Activated CD8-positive, alpha-beta memory T cell treated with anti-CD3 and anti-CD28 coated beads, Interleukin-2, amount 10 ng/mL, durations not matched to agents 7 days and 5 days (primary cell): ENCODE measurements at regions not wholly inside any gene's neighbourhood (a gene's known extent, or its start where the extent isn't known, plus 50 kb on each side); places are given as distances from the start of the nearest gene placed in this dataset.

Source experiments
- ATAC-seq: fragments of 150-1000 bp; cut with Tn5 transposase; one replicate; pipeline ENCODE4 v1.10.0; 2021; ENCODE audit warnings: moderate library complexity
- CTCF ChIA-PET: fragments of 350-600 bp; sonication (Branson Sonifier 250); formaldehyde crosslinking; loops from one replicate; lab custom pipeline; 2021; ENCODE audit warnings: antibody characterized with exemption; lab: Charles Lee
- DNase-seq: peaks from one replicate; pipeline ENCODE4 v3.0.0-alpha.2; 2020
- H3K27ac Mint-ChIP-seq: one replicate; pipeline ENCODE4 v1.8.0; 2021; ENCODE audit warnings: mild to moderate bottlenecking, mixed read lengths
- H3K27me3 Mint-ChIP-seq: one replicate; pipeline ENCODE4 v1.8.0; 2021; ENCODE audit warnings: mixed read lengths
- H3K36me3 Mint-ChIP-seq: one replicate; pipeline ENCODE4 v1.8.0; 2021; ENCODE audit warnings: mild to moderate bottlenecking, mixed read lengths
- H3K4me1 Mint-ChIP-seq: one replicate; pipeline ENCODE4 v1.8.0; 2021; ENCODE audit warnings: mixed read lengths
- H3K4me3 Mint-ChIP-seq: one replicate; pipeline ENCODE4 v1.8.0; 2021; ENCODE audit warnings: mild to moderate bottlenecking, moderate library complexity, mixed read lengths
- H3K9me3 Mint-ChIP-seq: one replicate; pipeline ENCODE4 v1.8.0; 2022; ENCODE audit warnings: low read depth, mixed read lengths

GRCh38 chr6:44046516-44047178 lies 80.6 kb downstream of the MRPL14 start:
- Mint-ChIP-seq H3K4me1 (peaks cover 20% of the 10 kb centered on the region), H3K27ac (no peak overlapping the region), H3K4me3 (no peak overlapping the region), H3K27me3 (no peaks in the 10 kb centered on the region), H3K9me3 (no peaks in the 10 kb centered on the region), H3K36me3 (no peaks in the 10 kb centered on the region)
- DNase-seq (no peak), ATAC-seq (no peak)
- CTCF ChIA-PET, result interaction anchor here (1.2 kb wide), 1 partner anchor 277 kb away, joined by 3 read pairs; no protein-coding TSS in a partner anchor

GRCh38 chr6:44045672-44046015 lies 81.6 kb downstream of the MRPL14 start:
- CTCF ChIA-PET, result no interaction called here
- no peaks in the 10 kb centered on the region for H3K36me3 Mint-ChIP-seq
- no peak for DNase-seq

GRCh38 chr6:44044940-44045671 lies 82.1 kb downstream of the MRPL14 start:
- ATAC-seq, result no peak
- Mint-ChIP-seq H3K9me3 (no peaks in the 10 kb centered on the region), H3K36me3 (no peaks in the 10 kb centered on the region), H3K4me3 (no peak overlapping the region), H3K4me1 (peaks cover 24% of the 10 kb centered on the region), H3K27me3 (no peaks in the 10 kb centered on the region), H3K27ac (no peak overlapping the region)
- no peak for DNase-seq
- CTCF ChIA-PET, result no interaction called here

More at GRCh38 chr6:44045672-44046015, 81.6 kb downstream of the MRPL14 start:
- no peak overlapping the region for H3K4me3 Mint-ChIP-seq
- no peak for ATAC-seq
- H3K4me1 Mint-ChIP-seq, result peaks cover 24% of the 10 kb centered on the region
- H3K27ac Mint-ChIP-seq, result no peak overlapping the region
- H3K9me3 Mint-ChIP-seq, result no peaks in the 10 kb centered on the region
- H3K27me3 Mint-ChIP-seq, result no peaks in the 10 kb centered on the region

GRCh38 chr6:44044154-44044539 lies 83.1 kb downstream of the MRPL14 start:
- Mint-ChIP-seq H3K4me1 (peaks cover 16% of the 10 kb centered on the region), H3K36me3 (no peaks in the 10 kb centered on the region), H3K27me3 (no peaks in the 10 kb centered on the region), H3K27ac (no peak overlapping the region), H3K4me3 (no peak overlapping the region), H3K9me3 (no peaks in the 10 kb centered on the region)
- CTCF ChIA-PET, result no interaction called here
- DNase-seq, result no peak
- no peak for ATAC-seq

GRCh38 chr6:44043479-44044153 lies 83.6 kb downstream of the MRPL14 start:
- peaks cover 11% of the 10 kb centered on the region for H3K4me1 Mint-ChIP-seq
- CTCF ChIA-PET, result interaction anchor here (1.0 kb wide), 1 partner anchor 35 kb away, joined by 3 read pairs; no protein-coding TSS in a partner anchor
- no peak for ATAC-seq
- no peak for DNase-seq
- no peak overlapping the region for H3K27ac Mint-ChIP-seq
- H3K27me3 Mint-ChIP-seq, result no peaks in the 10 kb centered on the region
- H3K9me3 Mint-ChIP-seq, result no peaks in the 10 kb centered on the region
- no peaks in the 10 kb centered on the region for H3K36me3 Mint-ChIP-seq
- H3K4me3 Mint-ChIP-seq, result no peak overlapping the region

GRCh38 chr6:44042989-44043478 lies 84.2 kb downstream of the MRPL14 start:
- CTCF ChIA-PET, result interaction anchor here (1.0 kb wide), 1 partner anchor 36 kb away, joined by 3 read pairs; no protein-coding TSS in a partner anchor
- Mint-ChIP-seq H3K27me3 (peaks cover under 1% of the 10 kb centered on the region), H3K27ac (no peak overlapping the region), H3K36me3 (no peaks in the 10 kb centered on the region), H3K9me3 (no peaks in the 10 kb centered on the region), H3K4me1 (peaks cover 8% of the 10 kb centered on the region), H3K4me3 (no peak overlapping the region)
- no peak for DNase-seq
- ATAC-seq, result no peak

- CTCF ChIA-PET, result interaction anchor here (0.9 to 1.0 kb wide), 2 partner anchors 36 to 37 kb away, joined by 3 to 4 read pairs; no protein-coding TSS in a partner anchor
- peak overlapping the region; percentile 5 for H3K27ac Mint-ChIP-seq
Observed at GRCh38 chr6:44042261-44042988, 84.8 kb downstream of the MRPL14 start.

GRCh38 chr6:44041461-44042260 lies 85.6 kb downstream of the MRPL14 start:
- ATAC-seq, result no peak
- peaks cover 3% of the 10 kb centered on the region for H3K27me3 Mint-ChIP-seq
- H3K4me1 Mint-ChIP-seq, result peaks cover 8% of the 10 kb centered on the region
- no peak overlapping the region for H3K4me3 Mint-ChIP-seq
- no peaks in the 10 kb centered on the region for H3K9me3 Mint-ChIP-seq
- H3K36me3 Mint-ChIP-seq, result no peaks in the 10 kb centered on the region
- CTCF ChIA-PET, result interaction anchor here (0.9 kb wide), 1 partner anchor 37 kb away, joined by 4 read pairs; no protein-coding TSS in a partner anchor
- no peak for DNase-seq
- H3K27ac Mint-ChIP-seq, result no peak overlapping the region

More at GRCh38 chr6:44042261-44042988, 84.8 kb downstream of the MRPL14 start:
- no peak for ATAC-seq
- no peak for DNase-seq
- Mint-ChIP-seq H3K27me3 (peaks cover 3% of the 10 kb centered on the region), H3K9me3 (no peaks in the 10 kb centered on the region), H3K36me3 (no peaks in the 10 kb centered on the region), H3K4me3 (no peak overlapping the region), H3K4me1 (peaks cover 8% of the 10 kb centered on the region)

GRCh38 chr6:44040786-44041185 lies 86.5 kb downstream of the MRPL14 start:
- CTCF ChIA-PET, result no interaction called here
- ATAC-seq, result no peak
- Mint-ChIP-seq H3K9me3 (no peaks in the 10 kb centered on the region), H3K27ac (no peak overlapping the region), H3K27me3 (peaks cover 6% of the 10 kb centered on the region), H3K4me1 (peaks cover 8% of the 10 kb centered on the region), H3K36me3 (no peaks in the 10 kb centered on the region), H3K4me3 (no peak overlapping the region)
- DNase-seq, result no peak

GRCh38 chr6:44039839-44040350 lies 87.4 kb downstream of the MRPL14 start:
- CTCF ChIA-PET, result no interaction called here
- Mint-ChIP-seq H3K4me3 (no peak overlapping the region), H3K36me3 (no peaks in the 10 kb centered on the region), H3K4me1 (peaks cover 10% of the 10 kb centered on the region), H3K9me3 (no peaks in the 10 kb centered on the region), H3K27ac (no peak overlapping the region), H3K27me3 (peaks cover 8% of the 10 kb centered on the region)
- DNase-seq, result no peak
- ATAC-seq, result no peak

- no peak for ATAC-seq
- H3K36me3 Mint-ChIP-seq, result no peaks in the 10 kb centered on the region
- no peak overlapping the region for H3K4me3 Mint-ChIP-seq
- H3K27me3 Mint-ChIP-seq, result peaks cover 10% of the 10 kb centered on the region
- no peak overlapping the region for H3K27ac Mint-ChIP-seq
- CTCF ChIA-PET, result no interaction called here
- peaks cover 13% of the 10 kb centered on the region for H3K4me1 Mint-ChIP-seq
- no peaks in the 10 kb centered on the region for H3K9me3 Mint-ChIP-seq
- no peak for DNase-seq
Observed at GRCh38 chr6:44039191-44039719, 88.0 kb downstream of the MRPL14 start.

- H3K27ac Mint-ChIP-seq, result no peak overlapping the region
- H3K36me3 Mint-ChIP-seq, result no peaks in the 10 kb centered on the region
- H3K4me1 Mint-ChIP-seq, result peaks cover 13% of the 10 kb centered on the region
- DNase-seq (no peak), ATAC-seq (no peak)
- no peaks in the 10 kb centered on the region for H3K9me3 Mint-ChIP-seq
- no peak overlapping the region for H3K4me3 Mint-ChIP-seq
- CTCF ChIA-PET, result no interaction called here
- H3K27me3 Mint-ChIP-seq, result peaks cover 10% of the 10 kb centered on the region
Observed at GRCh38 chr6:44038543-44039065, 88.6 kb downstream of the MRPL14 start.
